Activated naive CD4-positive, alpha-beta T cell treated with anti-CD3 and anti-CD28 coated beads, Interleukin-2, amount 50 U/mL, for 24 hours (primary cell): ENCODE measurements at regions not wholly inside any gene's neighbourhood (a gene's known extent, or its start where the extent isn't known, plus 50 kb on each side); places are given as distances from the start of the nearest gene placed in this dataset.

Experiments used
- H3K27ac Mint-ChIP-seq: one replicate; pipeline ENCODE4 v1.8.0; 2021; ENCODE audit warnings: mild to moderate bottlenecking, mixed read lengths
- H3K27me3 Mint-ChIP-seq: one replicate; pipeline ENCODE4 v1.8.0; 2021; ENCODE audit warnings: mixed read lengths
- H3K36me3 Mint-ChIP-seq: one replicate; pipeline ENCODE4 v1.8.0; 2021; ENCODE audit warnings: mixed read lengths
- H3K4me1 Mint-ChIP-seq: one replicate; pipeline ENCODE4 v1.8.0; 2021; ENCODE audit warnings: mixed read lengths
- H3K4me3 Mint-ChIP-seq: one replicate; pipeline ENCODE4 v1.8.0; 2021; ENCODE audit warnings: mild to moderate bottlenecking, mixed read lengths
- H3K9me3 Mint-ChIP-seq: one replicate; pipeline ENCODE4 v1.8.0; 2021; ENCODE audit warnings: mixed read lengths

GRCh38 chr9:88923653-88924288, 67.5 kb upstream of the S1PR3 start:
- Mint-ChIP-seq H3K4me1 (peaks cover 62% of the 10 kb centered on the region), H3K27me3 (no peaks in the 10 kb centered on the region), H3K27ac (no peak overlapping the region), H3K36me3 (peaks cover 4% of the 10 kb centered on the region), H3K9me3 (no peaks in the 10 kb centered on the region), H3K4me3 (no peak overlapping the region)

- Mint-ChIP-seq H3K27me3 (no peaks in the 10 kb centered on the region), H3K4me1 (peaks cover 48% of the 10 kb centered on the region), H3K27ac (no peak overlapping the region), H3K4me3 (no peak overlapping the region), H3K9me3 (no peaks in the 10 kb centered on the region), H3K36me3 (peaks cover 1% of the 10 kb centered on the region)
Observed at GRCh38 chr9:88925481-88925880, 65.8 kb upstream of the S1PR3 start.

- Mint-ChIP-seq H3K4me1 (peaks cover 34% of the 10 kb centered on the region), H3K36me3 (peaks cover 1% of the 10 kb centered on the region), H3K27me3 (no peaks in the 10 kb centered on the region), H3K4me3 (no peak overlapping the region), H3K27ac (no peak overlapping the region), H3K9me3 (no peaks in the 10 kb centered on the region)
Observed at GRCh38 chr9:88926781-88927505, 64.3 kb upstream of the S1PR3 start.

- H3K36me3 Mint-ChIP-seq = peaks cover 1% of the 10 kb centered on the region
- no peaks in the 10 kb centered on the region for H3K9me3 Mint-ChIP-seq
- no peak overlapping the region for H3K27ac Mint-ChIP-seq
- peaks cover 28% of the 10 kb centered on the region for H3K4me1 Mint-ChIP-seq
- peaks cover 1% of the 10 kb centered on the region for H3K27me3 Mint-ChIP-seq
- no peak overlapping the region for H3K4me3 Mint-ChIP-seq
Observed at GRCh38 chr9:88927510-88927909, 63.8 kb upstream of the S1PR3 start.

GRCh38 chr9:88930716-88931115, 60.6 kb upstream of the S1PR3 start:
- peaks cover 1% of the 10 kb centered on the region for H3K36me3 Mint-ChIP-seq
- H3K4me3 Mint-ChIP-seq = no peak overlapping the region
- H3K27ac Mint-ChIP-seq = no peak overlapping the region
- no peaks in the 10 kb centered on the region for H3K9me3 Mint-ChIP-seq
- peaks cover 12% of the 10 kb centered on the region for H3K4me1 Mint-ChIP-seq
- H3K27me3 Mint-ChIP-seq = peaks cover 1% of the 10 kb centered on the region

- Mint-ChIP-seq H3K36me3 (no peaks in the 10 kb centered on the region), H3K9me3 (no peaks in the 10 kb centered on the region), H3K4me3 (no peak overlapping the region), H3K27me3 (peaks cover 1% of the 10 kb centered on the region), H3K4me1 (no peaks in the 10 kb centered on the region), H3K27ac (no peak overlapping the region)
Observed at GRCh38 chr9:88932766-88933165, 58.5 kb upstream of the S1PR3 start.

GRCh38 chr9:88933607-88934379, 57.5 kb upstream of the S1PR3 start:
- Mint-ChIP-seq H3K4me1 (no peaks in the 10 kb centered on the region), H3K4me3 (no peak overlapping the region), H3K27ac (no peak overlapping the region), H3K9me3 (no peaks in the 10 kb centered on the region), H3K36me3 (no peaks in the 10 kb centered on the region), H3K27me3 (peaks cover 1% of the 10 kb centered on the region)

GRCh38 chr9:88934876-88935535, 56.3 kb upstream of the S1PR3 start:
- Mint-ChIP-seq H3K4me1 (no peaks in the 10 kb centered on the region), H3K27ac (no peak overlapping the region), H3K36me3 (no peaks in the 10 kb centered on the region), H3K9me3 (no peaks in the 10 kb centered on the region), H3K27me3 (peaks cover 1% of the 10 kb centered on the region), H3K4me3 (no peak overlapping the region)

GRCh38 chr9:88936132-88936531, 55.1 kb upstream of the S1PR3 start:
- no peaks in the 10 kb centered on the region for H3K4me1 Mint-ChIP-seq
- no peaks in the 10 kb centered on the region for H3K9me3 Mint-ChIP-seq
- H3K27me3 Mint-ChIP-seq = peaks cover 1% of the 10 kb centered on the region
- H3K36me3 Mint-ChIP-seq = no peaks in the 10 kb centered on the region
- no peak overlapping the region for H3K27ac Mint-ChIP-seq
- no peak overlapping the region for H3K4me3 Mint-ChIP-seq

GRCh38 chr9:88936668-88937067, 54.6 kb upstream of the S1PR3 start:
- no peaks in the 10 kb centered on the region for H3K4me1 Mint-ChIP-seq
- H3K27ac Mint-ChIP-seq = no peak overlapping the region
- no peak overlapping the region for H3K4me3 Mint-ChIP-seq
- H3K27me3 Mint-ChIP-seq = peaks cover 1% of the 10 kb centered on the region
- no peaks in the 10 kb centered on the region for H3K36me3 Mint-ChIP-seq
- H3K9me3 Mint-ChIP-seq = no peaks in the 10 kb centered on the region

GRCh38 chr9:88937248-88937647, 54.0 kb upstream of the S1PR3 start:
- Mint-ChIP-seq H3K9me3 (no peaks in the 10 kb centered on the region), H3K27me3 (no peaks in the 10 kb centered on the region), H3K36me3 (no peaks in the 10 kb centered on the region), H3K27ac (no peak overlapping the region), H3K4me3 (no peak overlapping the region), H3K4me1 (no peaks in the 10 kb centered on the region)

GRCh38 chr9:88938189-88938588, 53.1 kb upstream of the S1PR3 start:
- no peaks in the 10 kb centered on the region for H3K27me3 Mint-ChIP-seq
- H3K4me1 Mint-ChIP-seq = no peaks in the 10 kb centered on the region
- no peak overlapping the region for H3K4me3 Mint-ChIP-seq
- H3K9me3 Mint-ChIP-seq = no peaks in the 10 kb centered on the region
- H3K36me3 Mint-ChIP-seq = no peaks in the 10 kb centered on the region
- H3K27ac Mint-ChIP-seq = no peak overlapping the region
